ENCODE measurements at regions not wholly inside any gene's neighbourhood (a gene's known extent, or its start where the extent isn't known, plus 50 kb on each side); places are given as distances from the start of the nearest gene placed in this dataset.

DNA sequence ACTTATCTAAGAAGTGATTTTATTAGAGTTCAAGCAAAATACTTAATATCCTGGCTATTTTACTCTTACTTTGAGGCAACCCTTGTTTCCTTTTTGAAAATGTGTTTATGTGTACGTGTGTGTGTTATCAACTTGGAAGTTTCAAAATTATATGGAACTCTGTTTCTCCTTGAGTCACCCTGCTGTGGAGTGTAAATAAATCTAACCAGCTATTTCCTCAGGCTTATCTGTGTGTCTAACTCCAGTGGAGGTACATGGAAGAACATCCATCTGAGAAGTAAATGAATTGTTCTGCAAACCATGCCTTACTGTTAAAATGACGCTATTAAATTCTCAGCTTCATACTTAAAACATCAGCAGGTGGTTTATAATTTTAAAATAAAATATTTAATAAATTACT is 583.4 kb upstream of the SLITRK5 start:
- H3K27me3 Mint-ChIP-seq (ENCODE audit: insufficient read depth), result no peaks in the 10 kb centered on the region
- TF ChIP-seq, protein P1, sequence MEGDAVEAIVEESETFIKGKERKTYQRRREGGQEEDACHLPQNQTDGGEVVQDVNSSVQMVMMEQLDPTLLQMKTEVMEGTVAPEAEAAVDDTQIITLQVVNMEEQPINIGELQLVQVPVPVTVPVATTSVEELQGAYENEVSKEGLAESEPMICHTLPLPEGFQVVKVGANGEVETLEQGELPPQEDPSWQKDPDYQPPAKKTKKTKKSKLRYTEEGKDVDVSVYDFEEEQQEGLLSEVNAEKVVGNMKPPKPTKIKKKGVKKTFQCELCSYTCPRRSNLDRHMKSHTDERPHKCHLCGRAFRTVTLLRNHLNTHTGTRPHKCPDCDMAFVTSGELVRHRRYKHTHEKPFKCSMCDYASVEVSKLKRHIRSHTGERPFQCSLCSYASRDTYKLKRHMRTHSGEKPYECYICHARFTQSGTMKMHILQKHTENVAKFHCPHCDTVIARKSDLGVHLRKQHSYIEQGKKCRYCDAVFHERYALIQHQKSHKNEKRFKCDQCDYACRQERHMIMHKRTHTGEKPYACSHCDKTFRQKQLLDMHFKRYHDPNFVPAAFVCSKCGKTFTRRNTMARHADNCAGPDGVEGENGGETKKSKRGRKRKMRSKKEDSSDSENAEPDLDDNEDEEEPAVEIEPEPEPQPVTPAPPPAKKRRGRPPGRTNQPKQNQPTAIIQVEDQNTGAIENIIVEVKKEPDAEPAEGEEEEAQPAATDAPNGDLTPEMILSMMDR (conservative IDR thresholded peaks at IDR 0.05), result no peak
- no peaks in the 10 kb centered on the region for H3K36me3 Mint-ChIP-seq (ENCODE audit: low read depth)
- Histone ChIP-seq H3K4me1 (ENCODE audit: control insufficient read depth, insufficient read depth, low read length) (no peaks in the 10 kb centered on the region), H3K4me3 (ENCODE audit: low read length) (no peak overlapping the region), H3K36me3 (ENCODE audit: control insufficient read depth, insufficient read depth, low read length) (no peaks in the 10 kb centered on the region), H3K27ac (ENCODE audit: low read depth, low read length) (no peak overlapping the region), H3K9ac (ENCODE audit: extremely low read depth, low read length, poor library complexity, severe bottlenecking) (no peak overlapping the region), H3K27me3 (ENCODE audit: control insufficient read depth, insufficient read depth, low read length, poor library complexity, severe bottlenecking) (no peaks in the 10 kb centered on the region), H3K9me3 (ENCODE audit: control insufficient read depth, low read length) (no peaks in the 10 kb centered on the region)
- no peak overlapping the region for H3K27ac Mint-ChIP-seq
- peaks cover 7% of the 10 kb centered on the region for H3K4me1 Mint-ChIP-seq
- H3K9me3 Mint-ChIP-seq, result no peaks in the 10 kb centered on the region
- 71% methylated on average over 2 of the region's 2 CpGs; no CpG with 5 or more reads in 1 of the 2 experiments for WGBS, 2 experiments (ENCODE audit: insufficient coverage in 1 of 2, insufficient read length in 1 of 2)
- no peak overlapping the region for H3K4me3 Mint-ChIP-seq
- DNase-seq, result no peak

DNA sequence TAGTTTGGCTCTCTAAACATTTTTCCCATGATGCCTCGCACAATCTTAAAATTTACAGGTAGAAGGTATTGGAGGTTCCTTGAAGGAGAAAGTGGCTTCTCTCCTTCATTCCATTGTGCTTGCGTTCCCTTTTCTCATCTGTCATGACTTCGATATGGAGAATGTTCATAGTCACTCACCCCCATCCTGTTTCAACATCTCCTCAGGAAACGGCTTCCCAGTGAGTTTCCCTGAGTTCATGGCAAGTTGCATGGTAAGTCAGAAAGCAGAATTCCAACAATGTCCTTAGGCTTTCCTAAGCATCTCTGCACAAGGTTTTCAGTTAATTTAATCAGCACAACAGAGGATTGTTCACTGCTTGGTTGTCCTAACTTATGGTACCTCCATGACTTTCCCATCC is 581.8 kb upstream of the SLITRK5 start:
- H3K36me3 ChIP-seq (ENCODE audit: control insufficient read depth, insufficient read depth, low read length), result no peaks in the 10 kb centered on the region
- TF ChIP-seq, protein P1 (conservative IDR thresholded peaks at IDR 0.05), result no peak
- Mint-ChIP-seq H3K4me3 (no peak overlapping the region), H3K27ac (no peak overlapping the region), H3K36me3 (ENCODE audit: low read depth) (no peaks in the 10 kb centered on the region), H3K27me3 (ENCODE audit: insufficient read depth) (no peaks in the 10 kb centered on the region), H3K9me3 (no peaks in the 10 kb centered on the region), H3K4me1 (peaks cover 9% of the 10 kb centered on the region)
- DNase-seq, result no peak
- H3K27me3 ChIP-seq (ENCODE audit: control insufficient read depth, insufficient read depth, low read length, poor library complexity, severe bottlenecking), result no peaks in the 10 kb centered on the region
- no peak overlapping the region for H3K27ac ChIP-seq (ENCODE audit: low read depth, low read length)
- H3K4me1 ChIP-seq (ENCODE audit: control insufficient read depth, insufficient read depth, low read length), result no peaks in the 10 kb centered on the region
- no peak overlapping the region for H3K4me3 ChIP-seq (ENCODE audit: low read length)
- no peaks in the 10 kb centered on the region for H3K9me3 ChIP-seq (ENCODE audit: control insufficient read depth, low read length)
- H3K9ac ChIP-seq (ENCODE audit: extremely low read depth, low read length, poor library complexity, severe bottlenecking), result no peak overlapping the region
- WGBS, 2 experiments (ENCODE audit: insufficient coverage in 1 of 2, insufficient read length in 1 of 2), result 90 to 93% methylated on average over 2 to 4 of the region's 4 CpGs

DNA sequence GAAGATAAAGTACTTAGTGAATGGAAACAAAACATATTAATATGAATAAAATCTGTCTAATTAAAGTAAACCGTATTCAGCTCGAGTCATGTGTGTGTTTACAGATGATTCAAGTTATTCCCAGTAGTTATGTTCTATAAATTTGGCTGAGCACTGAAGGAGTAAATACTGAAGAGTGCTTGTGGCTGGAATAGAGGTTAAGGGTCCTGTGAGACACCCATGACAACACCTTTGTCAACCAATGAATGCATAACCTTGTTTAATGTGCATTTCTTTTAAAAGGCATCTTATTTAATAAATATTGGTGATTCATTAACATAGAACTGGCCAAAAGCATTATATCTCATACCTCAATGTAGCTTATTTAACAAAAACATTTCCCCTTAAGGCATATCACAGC is 577.8 kb upstream of the SLITRK5 start:
- Mint-ChIP-seq H3K4me1 (peaks cover 8% of the 10 kb centered on the region), H3K27me3 (ENCODE audit: insufficient read depth) (no peaks in the 10 kb centered on the region), H3K36me3 (ENCODE audit: low read depth) (no peaks in the 10 kb centered on the region), H3K4me3 (no peak overlapping the region), H3K9me3 (peaks cover 8% of the 10 kb centered on the region), H3K27ac (no peak overlapping the region)
- H3K36me3 ChIP-seq (ENCODE audit: control insufficient read depth, insufficient read depth, low read length), result no peaks in the 10 kb centered on the region
- H3K4me3 ChIP-seq (ENCODE audit: low read length), result no peak overlapping the region
- H3K4me1 ChIP-seq (ENCODE audit: control insufficient read depth, insufficient read depth, low read length), result no peaks in the 10 kb centered on the region
- TF ChIP-seq, protein P1 (conservative IDR thresholded peaks at IDR 0.05), result no peak
- WGBS, 2 experiments (ENCODE audit: insufficient coverage in 1 of 2, insufficient read length in 1 of 2), result 80 to 100% methylated on average over 1 to 2 of the region's 2 CpGs
- no peak overlapping the region for H3K9ac ChIP-seq (ENCODE audit: extremely low read depth, low read length, poor library complexity, severe bottlenecking)
- H3K27me3 ChIP-seq (ENCODE audit: control insufficient read depth, insufficient read depth, low read length, poor library complexity, severe bottlenecking), result no peaks in the 10 kb centered on the region
- no peak overlapping the region for H3K27ac ChIP-seq (ENCODE audit: low read depth, low read length)
- no peak for DNase-seq
- H3K9me3 ChIP-seq (ENCODE audit: control insufficient read depth, low read length), result peaks cover 10% of the 10 kb centered on the region

Measured in endodermal cell (in vitro differentiated cells).